Cardiac septum (tissue), 1 donor: ENCODE measurements at regions not wholly inside any gene's neighbourhood (a gene's known extent, or its start where the extent isn't known, plus 50 kb on each side); places are given as distances from the start of the nearest gene placed in this dataset.
"Not testable (repeated sequence)": the region's sequence is repeated elsewhere in the genome, so short reads cannot be mapped to it uniquely, and the experiment has no call there.

Experiments used
- DNase-seq: peaks from one replicate; pipeline ENCODE4 v3.0.0-alpha.2; 2020; ENCODE audit warnings: low spot score
- intact Hi-C: fragments of 100-400 bp; cut with DNase I; formaldehyde crosslinking; loops from one replicate; pipeline ENCODE4 v1.14.0; 2022
- donor health status: DM: no; HTN: no; CAD: no.

DNA sequence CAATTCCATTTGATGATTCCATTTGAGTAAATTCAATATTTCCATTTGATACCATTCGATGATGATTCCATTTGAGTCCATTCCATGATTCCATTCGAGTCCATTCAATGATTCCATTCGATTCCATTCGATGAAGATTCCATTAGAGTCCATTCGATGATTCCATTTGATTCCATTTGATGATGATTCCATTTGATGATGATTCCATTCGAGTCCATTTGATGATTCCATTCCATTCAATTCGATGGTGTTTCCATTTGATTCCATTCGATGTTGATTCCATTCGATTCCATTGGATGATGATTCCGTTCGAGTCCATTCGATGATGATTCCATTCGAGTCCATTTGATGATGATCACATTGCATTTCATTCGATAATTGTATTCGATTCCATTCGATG, 1095.2 kb downstream of the RPIA start:
- intact Hi-C loops, DNase-seq: not testable (repeated sequence)

- intact Hi-C loops, DNase-seq: not testable (repeated sequence)
These were observed 1104.1 kb downstream of the RPIA start for GRCh38 chr2:89795530-89795929.

GRCh38 chr2:89797320-89798038, 1106.0 kb downstream of the RPIA start:
- no peak for DNase-seq
- intact Hi-C loops, result no loop called here

GRCh38 chr2:89801207-89801606, 1109.7 kb downstream of the RPIA start:
- intact Hi-C loops, DNase-seq: not testable (repeated sequence)

DNA sequence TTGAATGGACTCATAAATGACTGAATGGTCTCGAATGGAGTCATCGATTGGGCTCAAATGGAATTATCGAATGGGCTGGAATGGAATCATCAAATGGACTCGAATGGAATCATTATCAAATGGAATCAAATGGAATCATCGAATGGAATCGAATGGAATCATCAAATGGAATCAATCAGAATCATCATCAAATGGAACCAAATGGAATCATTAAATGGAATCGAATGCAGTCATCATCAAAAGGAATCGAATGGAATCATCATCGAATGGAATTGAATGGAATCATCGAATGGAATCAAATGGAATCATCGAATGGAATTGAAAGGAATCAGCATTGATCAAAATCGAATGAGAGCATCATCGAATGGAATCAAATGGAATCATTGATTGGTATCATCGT, 1114.9 kb downstream of the RPIA start:
- DNase-seq, intact Hi-C loops: not testable (repeated sequence)

DNA sequence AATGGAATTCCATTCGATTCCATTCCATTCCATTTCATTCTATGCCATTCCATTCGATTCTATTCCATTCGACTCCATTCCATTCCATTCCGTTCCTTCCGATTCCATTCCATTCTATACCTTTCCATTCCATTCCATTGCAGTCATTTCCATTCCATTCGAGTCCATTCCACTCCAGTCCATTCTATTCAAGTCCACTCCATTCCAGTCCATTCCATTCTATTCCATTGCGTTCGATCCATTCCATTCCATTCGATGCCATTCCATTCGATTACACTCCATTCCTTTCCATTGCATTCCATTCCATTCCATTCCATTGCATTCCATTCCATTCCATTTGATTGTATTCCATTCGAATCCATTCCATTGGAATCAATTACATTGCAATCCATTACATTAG, 1119.8 kb downstream of the RPIA start:
- no peak for DNase-seq
- intact Hi-C loops, result no loop called here

- intact Hi-C loops, DNase-seq: not testable (repeated sequence)
These were observed 1120.4 kb downstream of the RPIA start for GRCh38 chr2:89811910-89812309.

- DNase-seq, intact Hi-C loops: not testable (repeated sequence)
These were observed 1122.9 kb downstream of the RPIA start for GRCh38 chr2:89814359-89814758.

DNA sequence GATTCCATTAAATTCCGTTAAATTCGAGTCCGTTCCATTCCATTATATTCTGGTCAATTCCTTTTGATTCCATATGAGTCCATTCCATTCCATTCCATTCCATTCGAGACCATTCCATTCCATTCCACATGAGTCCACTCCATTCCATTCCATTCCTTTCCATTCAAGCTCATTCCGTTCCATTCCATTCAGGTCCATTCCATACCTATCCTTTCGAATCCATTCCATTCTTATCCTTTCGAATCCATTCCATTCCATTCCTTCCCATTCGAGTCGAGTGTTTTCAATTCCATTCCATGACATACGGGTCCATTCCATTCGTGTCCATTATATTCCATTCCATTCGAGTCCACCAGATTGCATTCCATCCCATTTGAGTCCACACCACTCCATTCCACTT, 1127.4 kb downstream of the RPIA start:
- no peak for DNase-seq
- intact Hi-C loops, result no loop called here

DNA sequence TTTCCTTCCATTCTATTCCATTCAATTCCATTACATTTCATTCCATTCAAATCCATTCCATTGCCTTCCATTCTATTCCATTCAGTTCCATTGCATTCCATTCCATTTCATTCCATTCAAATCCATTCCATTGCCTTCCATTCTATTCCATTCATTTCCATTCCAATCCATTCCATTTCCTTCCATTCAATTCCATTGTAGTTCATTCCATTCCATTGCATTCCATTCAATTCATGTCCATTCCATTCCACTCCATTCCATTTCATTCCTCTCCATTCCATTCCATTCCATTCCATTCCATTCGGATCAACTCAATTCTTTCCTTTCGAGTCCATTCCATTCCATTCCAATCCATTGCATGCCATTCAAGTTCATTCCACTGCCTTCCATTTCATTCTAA, 1128.3 kb downstream of the RPIA start:
- DNase-seq, result no peak
- intact Hi-C loops, result no loop called here

- DNase-seq, result no peak
- intact Hi-C loops, result no loop called here
These were observed 1128.8 kb downstream of the RPIA start for GRCh38 chr2:89820248-89820647.

GRCh38 chr2:89821455-89821945, 1130.0 kb downstream of the RPIA start:
- intact Hi-C loops, result no loop called here
- DNase-seq, result no peak

DNA sequence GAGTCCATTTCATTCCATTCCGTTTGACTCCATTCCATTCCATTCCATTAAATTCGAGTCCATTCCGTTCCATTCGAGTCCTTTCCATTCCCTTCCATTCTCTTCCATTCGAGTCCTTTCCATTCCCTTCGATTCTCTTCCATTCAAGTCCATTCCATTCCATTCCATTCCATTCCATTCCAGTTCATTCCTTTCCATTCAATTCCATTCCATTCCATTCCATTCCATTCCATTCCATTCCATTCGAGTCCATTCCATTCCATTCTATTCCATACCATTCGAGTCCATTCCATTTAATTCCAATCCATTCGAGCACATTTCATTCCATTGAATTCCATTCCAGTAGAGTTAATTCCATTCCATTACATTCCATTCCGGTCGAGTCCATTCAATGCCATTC, 1130.9 kb downstream of the RPIA start:
- DNase-seq, intact Hi-C loops: not testable (repeated sequence)

GRCh38 chr2:89823556-89823955, 1132.1 kb downstream of the RPIA start:
- intact Hi-C loops, result no loop called here
- DNase-seq, result no peak

GRCh38 chr2:89825034-89825433, 1133.6 kb downstream of the RPIA start:
- DNase-seq, result no peak
- intact Hi-C loops, result no loop called here

- DNase-seq, intact Hi-C loops: not testable (repeated sequence)
These were observed 1135.3 kb downstream of the RPIA start for GRCh38 chr2:89826741-89827140.

- DNase-seq, intact Hi-C loops: not testable (repeated sequence)
These were observed 1136.4 kb downstream of the RPIA start for GRCh38 chr2:89827829-89828228.

DNA sequence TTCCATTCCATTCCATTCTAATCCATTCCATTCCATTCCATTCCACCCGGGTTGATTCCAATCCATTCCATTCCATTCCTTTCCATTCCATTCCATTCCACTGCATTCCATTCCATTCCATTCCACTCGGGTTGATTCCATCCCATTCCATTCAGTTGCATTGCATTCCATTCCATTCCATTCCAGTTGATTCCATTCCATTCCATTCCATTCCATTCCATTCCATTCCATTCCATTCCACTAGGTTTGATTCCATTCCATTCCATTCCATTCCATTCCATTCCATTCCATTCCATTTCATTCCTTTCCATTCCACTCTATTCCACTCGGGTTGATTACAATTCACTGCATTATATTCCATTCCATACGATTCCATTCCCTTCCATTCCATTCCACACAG, 1136.9 kb downstream of the RPIA start:
- intact Hi-C loops, DNase-seq: not testable (repeated sequence)

- DNase-seq, intact Hi-C loops: not testable (repeated sequence)
These were observed 1137.6 kb downstream of the RPIA start for GRCh38 chr2:89828961-89829631.

GRCh38 chr2:89829828-89830227, 1138.4 kb downstream of the RPIA start:
- intact Hi-C loops, result no loop called here
- DNase-seq, result no peak
